Lung (tissue), 11 donors: ENCODE measurements at regions not wholly inside any gene's neighbourhood (a gene's known extent, or its start where the extent isn't known, plus 50 kb on each side); places are given as distances from the start of the nearest gene placed in this dataset.

Source experiments
- ATAC-seq: fragments of 200-7000 bp; cut with Tn5 transposase; one replicate; pipeline ENCODE4 v1.9.1; 2020; ENCODE audit warnings: moderate number of reproducible peaks; ENCODE audit not compliant: insufficient read depth, low FRiP score
- DNase-seq, 3 donors: peaks; one replicate each; pipeline ENCODE4 v3.0.0-alpha.2; 2013 to 2017
- H3K27ac ChIP-seq, 2 donors: one replicate each; pipeline ENCODE4 v1.5.1; 2013; ENCODE audit warnings: mild to moderate bottlenecking in 2 of 2, moderate library complexity in 2 of 2, control low read depth in 1 of 2, inconsistent platforms in 1 of 2, low read depth in 1 of 2, low read length in 1 of 2
- H3K27me3 ChIP-seq, 3 donors: one replicate each; pipeline ENCODE4 v1.5.1; 2013; ENCODE audit warnings: low read length in 2 of 3; ENCODE audit not compliant: control insufficient read depth in 3 of 3, insufficient read depth in 3 of 3
- H3K36me3 ChIP-seq, 4 donors: one replicate each; pipeline ENCODE4 v1.5.1; 2013; ENCODE audit warnings: low read length in 4 of 4, mild to moderate bottlenecking in 1 of 4, moderate library complexity in 1 of 4; ENCODE audit not compliant: control insufficient read depth in 4 of 4, insufficient read depth in 4 of 4
- H3K4me1 ChIP-seq, 5 donors: one replicate each; pipeline ENCODE4 v1.5.1; 2013; ENCODE audit warnings: low read length in 5 of 5, mild to moderate bottlenecking in 2 of 5, moderate library complexity in 1 of 5; ENCODE audit not compliant: control insufficient read depth in 5 of 5, insufficient read depth in 5 of 5
- H3K4me3 ChIP-seq: one replicate; pipeline ENCODE4 v1.5.1; 2013; ENCODE audit warnings: mild to moderate bottlenecking, control low read depth, moderate library complexity
- H3K9ac ChIP-seq, 2 donors: one replicate each; pipeline ENCODE4 v1.5.1; 2013; ENCODE audit warnings: low read length in 2 of 2, control low read depth in 1 of 2; ENCODE audit not compliant: insufficient read depth in 1 of 2
- H3K9me3 ChIP-seq, 4 donors: one replicate each; pipeline ENCODE4 v1.5.1; 2013; ENCODE audit warnings: low read length in 3 of 4, mild to moderate bottlenecking in 1 of 4, moderate library complexity in 1 of 4; ENCODE audit not compliant: control insufficient read depth in 4 of 4, insufficient read depth in 3 of 4
- WGBS, 2 donors: extraction: QIAGEN DNeasy Blood & Tissue Kit; methylation state at CpG; one replicate each; pipeline ENCODE4 v1.1.7; 2013; 5-methylcytosine and 5-hydroxymethylcytosine counted together
- TF ChIP-seq, protein P1 (sequence below): IDR thresholded peaks from 2 replicates; pipeline ENCODE4 v1.5.1; 2012; ENCODE audit warnings: mild to moderate bottlenecking; ENCODE audit errors: control extremely low read depth, extremely low read depth
- donor health status: control.
- donor health status: control.
- donor health status: Bipolar disorder and iron deficiency.
- donor health status: healthy.
- donor health status: DM: yes; HTN: yes; CAD: no.

DNA sequence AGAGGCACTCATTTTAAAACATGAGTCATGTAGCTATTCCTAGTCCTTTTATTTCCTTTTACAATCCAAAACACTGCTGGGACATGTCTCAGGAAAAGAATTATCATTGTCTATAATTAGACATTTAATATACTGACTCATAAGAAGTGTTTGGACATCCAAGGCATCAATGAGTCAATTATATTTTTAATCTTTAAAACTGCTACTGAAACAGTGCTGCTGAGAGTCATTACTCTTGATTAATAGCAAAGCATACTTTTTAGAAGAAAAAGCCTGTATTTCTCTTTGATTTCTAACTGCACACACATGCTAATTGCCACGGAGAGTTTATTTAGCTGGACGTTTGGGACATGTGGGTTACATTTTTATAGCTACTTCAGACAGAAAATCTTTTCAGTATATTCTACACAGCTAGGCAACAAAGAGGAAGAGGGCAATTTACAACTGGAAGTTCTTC lies 1249.0 kb upstream of the CDH18 start:
- H3K9me3 ChIP-seq, result no peaks in the 10 kb centered on the region
- no peak overlapping the region for H3K27ac ChIP-seq
- no peak overlapping the region for H3K9ac ChIP-seq
- no peaks in the 10 kb centered on the region for H3K4me1 ChIP-seq
- TF ChIP-seq, protein P1, sequence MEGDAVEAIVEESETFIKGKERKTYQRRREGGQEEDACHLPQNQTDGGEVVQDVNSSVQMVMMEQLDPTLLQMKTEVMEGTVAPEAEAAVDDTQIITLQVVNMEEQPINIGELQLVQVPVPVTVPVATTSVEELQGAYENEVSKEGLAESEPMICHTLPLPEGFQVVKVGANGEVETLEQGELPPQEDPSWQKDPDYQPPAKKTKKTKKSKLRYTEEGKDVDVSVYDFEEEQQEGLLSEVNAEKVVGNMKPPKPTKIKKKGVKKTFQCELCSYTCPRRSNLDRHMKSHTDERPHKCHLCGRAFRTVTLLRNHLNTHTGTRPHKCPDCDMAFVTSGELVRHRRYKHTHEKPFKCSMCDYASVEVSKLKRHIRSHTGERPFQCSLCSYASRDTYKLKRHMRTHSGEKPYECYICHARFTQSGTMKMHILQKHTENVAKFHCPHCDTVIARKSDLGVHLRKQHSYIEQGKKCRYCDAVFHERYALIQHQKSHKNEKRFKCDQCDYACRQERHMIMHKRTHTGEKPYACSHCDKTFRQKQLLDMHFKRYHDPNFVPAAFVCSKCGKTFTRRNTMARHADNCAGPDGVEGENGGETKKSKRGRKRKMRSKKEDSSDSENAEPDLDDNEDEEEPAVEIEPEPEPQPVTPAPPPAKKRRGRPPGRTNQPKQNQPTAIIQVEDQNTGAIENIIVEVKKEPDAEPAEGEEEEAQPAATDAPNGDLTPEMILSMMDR, result no peak
- no peaks in the 10 kb centered on the region for H3K27me3 ChIP-seq
- ATAC-seq, result no peak
- H3K36me3 ChIP-seq, result no peaks in the 10 kb centered on the region
- WGBS, 2 donors, result 29 to 65% methylated on average over 2 of the region's 2 CpGs
- DNase-seq, result no peak
- no peak overlapping the region for H3K4me3 ChIP-seq

DNA sequence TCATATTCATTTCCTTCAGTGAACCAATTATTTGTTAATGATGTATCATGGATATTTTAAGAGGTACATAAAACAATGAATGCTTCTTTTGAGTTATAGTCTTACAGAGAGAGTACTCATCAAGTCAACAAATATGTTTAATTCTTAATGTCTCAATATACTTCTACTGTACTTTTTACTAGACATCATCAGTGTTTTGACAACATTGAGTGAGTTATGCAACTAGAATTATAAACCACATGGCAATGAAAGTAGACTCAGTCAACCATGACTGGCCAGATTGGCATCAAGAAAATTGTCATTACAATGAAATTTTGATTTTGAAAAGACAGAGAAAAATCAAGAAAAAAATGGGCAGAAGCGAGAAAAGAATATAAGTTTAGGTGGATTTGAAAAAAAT lies 1248.1 kb upstream of the CDH18 start:
- H3K4me3 ChIP-seq, result no peak overlapping the region
- WGBS, 2 donors, result 75 to 94% methylated on average over 1 of the region's 1 CpG
- H3K4me1 ChIP-seq, result no peaks in the 10 kb centered on the region
- TF ChIP-seq, protein P1, result no peak
- H3K9ac ChIP-seq, result no peak overlapping the region
- H3K27me3 ChIP-seq, result no peaks in the 10 kb centered on the region
- no peak for DNase-seq
- H3K27ac ChIP-seq, result no peak overlapping the region
- no peaks in the 10 kb centered on the region for H3K36me3 ChIP-seq
- H3K9me3 ChIP-seq, result no peaks in the 10 kb centered on the region
- no peak for ATAC-seq

DNA sequence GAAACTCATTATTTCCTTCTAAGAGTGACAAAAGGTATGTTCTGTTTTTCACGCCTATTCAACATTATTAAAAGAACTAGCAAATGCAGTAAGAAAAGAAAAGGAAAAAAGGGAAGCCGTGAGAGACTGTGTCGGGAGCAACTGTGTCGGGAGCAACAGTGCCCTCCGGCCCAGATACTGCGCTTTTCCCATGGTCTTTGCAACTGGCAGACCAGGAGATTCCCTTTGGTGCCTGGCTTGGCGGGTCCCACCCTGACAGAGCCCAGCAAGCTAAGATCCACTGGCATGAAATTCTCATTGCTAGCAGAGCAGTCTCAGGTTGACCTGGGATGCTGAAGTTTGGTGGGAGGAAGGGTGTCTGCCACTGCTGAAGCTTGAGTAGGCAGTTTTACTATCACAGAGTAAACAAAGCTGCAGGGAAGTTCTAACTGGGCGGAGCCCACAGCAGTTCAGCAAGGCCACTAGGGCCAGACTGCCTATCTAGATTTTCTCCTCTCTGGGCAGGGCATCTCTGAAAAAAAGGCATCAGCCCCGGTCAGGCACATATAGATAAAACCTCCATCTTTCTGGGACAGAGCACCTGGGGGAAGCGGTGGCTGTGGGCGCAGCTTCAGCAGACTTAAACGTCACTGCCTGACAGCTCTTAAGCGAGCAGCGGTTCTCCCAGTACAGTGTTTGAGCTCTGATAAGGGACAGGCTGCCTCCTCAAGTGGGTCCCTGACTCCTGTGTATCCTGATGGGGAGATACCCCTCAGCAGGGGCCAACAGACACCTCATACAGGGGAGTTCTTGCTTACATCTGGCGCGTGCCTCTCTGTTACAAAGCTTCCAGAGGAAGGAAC lies 1237.4 kb upstream of the CDH18 start:
- H3K36me3 ChIP-seq, result no peaks in the 10 kb centered on the region
- no peaks in the 10 kb centered on the region for H3K27me3 ChIP-seq
- TF ChIP-seq, protein P1, result no peak
- no peak for DNase-seq
- no peak overlapping the region for H3K4me3 ChIP-seq
- no peak overlapping the region for H3K9ac ChIP-seq
- no peak for ATAC-seq
- H3K27ac ChIP-seq, result no peak overlapping the region
- peaks cover 0 to 2% (median 0%) of the 10 kb centered on the region in 4 donors for H3K9me3 ChIP-seq
- WGBS, 2 donors, result 87 to 88% methylated on average over 16 of the region's 16 CpGs
- no peaks in the 10 kb centered on the region for H3K4me1 ChIP-seq
